Urinary bladder (tissue), 3 donors: ENCODE measurements at regions not wholly inside any gene's neighbourhood (a gene's known extent, or its start where the extent isn't known, plus 50 kb on each side); places are given as distances from the start of the nearest gene placed in this dataset.

Source experiments
- DNase-seq: peaks from one replicate; pipeline ENCODE4 v3.0.0-alpha.2; 2015; ENCODE audit errors: extremely low spot score
- H3K27ac ChIP-seq: one replicate; pipeline ENCODE4 v1.5.1; 2013; ENCODE audit warnings: low read depth, mild to moderate bottlenecking, moderate library complexity
- H3K36me3 ChIP-seq: one replicate; pipeline ENCODE4 v1.6.1; 2013; ENCODE audit warnings: mild to moderate bottlenecking, moderate library complexity; ENCODE audit not compliant: insufficient read depth
- H3K4me1 ChIP-seq: one replicate; pipeline ENCODE4 v1.6.1; 2013; ENCODE audit warnings: mild to moderate bottlenecking, moderate library complexity; ENCODE audit not compliant: insufficient read depth
- H3K4me3 ChIP-seq: one replicate; pipeline ENCODE4 v1.5.1; 2013; ENCODE audit warnings: low read depth, low read length
- WGBS: extraction: QIAGEN DNeasy Blood & Tissue Kit; methylation state at CpG from one replicate; pipeline ENCODE4 v1.1.7; 2013; 5-methylcytosine and 5-hydroxymethylcytosine counted together
- donor health status: healthy with polysubstance abuse.
- donor health status: healthy.

DNA sequence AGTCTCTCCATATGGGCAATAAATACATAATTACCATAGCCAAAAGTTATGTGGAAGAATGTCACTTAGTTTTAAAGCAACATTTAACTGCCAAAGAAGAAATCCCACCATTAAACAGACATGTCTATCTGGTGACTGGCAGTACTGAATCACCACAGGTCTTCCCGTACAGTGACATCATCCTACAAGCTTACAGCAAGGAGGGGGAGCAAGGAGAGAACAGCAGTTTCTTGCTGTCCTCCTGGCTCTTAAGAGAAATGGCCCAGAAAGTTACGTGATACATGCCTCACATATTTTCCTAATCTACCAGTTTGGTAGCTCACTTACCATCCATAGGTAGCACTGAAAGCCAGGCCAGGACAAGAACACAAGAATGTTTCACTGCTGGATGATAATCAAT lies 671.0 kb downstream of the DMRTA1 start:
- H3K27ac ChIP-seq, result no peak overlapping the region
- H3K4me1 ChIP-seq, result no peaks in the 10 kb centered on the region
- DNase-seq, result no peak
- H3K4me3 ChIP-seq, result no peak overlapping the region
- no peaks in the 10 kb centered on the region for H3K36me3 ChIP-seq
- 52% methylated on average over 2 of the region's 2 CpGs for WGBS

DNA sequence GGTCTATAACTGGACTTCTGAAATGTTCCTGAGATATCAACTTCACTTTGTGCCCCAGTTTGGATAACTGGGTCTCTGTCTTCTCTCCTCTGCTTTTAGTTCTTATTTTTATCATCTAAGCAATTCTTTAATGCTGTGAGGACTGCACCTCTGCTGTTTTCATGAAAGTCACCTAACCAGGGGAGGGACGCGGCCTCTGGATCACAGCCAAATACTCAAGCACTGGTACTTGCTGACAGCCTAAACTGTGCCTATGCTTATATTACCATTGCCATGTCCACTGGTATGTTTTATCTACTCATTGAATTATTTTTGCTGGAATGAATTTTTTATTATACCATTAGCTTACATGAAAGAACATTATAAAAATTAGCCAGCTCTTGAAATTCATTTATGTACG lies 674.0 kb downstream of the DMRTA1 start:
- DNase-seq, result no peak
- H3K4me3 ChIP-seq, result no peak overlapping the region
- no peaks in the 10 kb centered on the region for H3K36me3 ChIP-seq
- H3K27ac ChIP-seq, result no peak overlapping the region
- H3K4me1 ChIP-seq, result no peaks in the 10 kb centered on the region
- WGBS, result 76% methylated on average over 3 of the region's 3 CpGs

DNA sequence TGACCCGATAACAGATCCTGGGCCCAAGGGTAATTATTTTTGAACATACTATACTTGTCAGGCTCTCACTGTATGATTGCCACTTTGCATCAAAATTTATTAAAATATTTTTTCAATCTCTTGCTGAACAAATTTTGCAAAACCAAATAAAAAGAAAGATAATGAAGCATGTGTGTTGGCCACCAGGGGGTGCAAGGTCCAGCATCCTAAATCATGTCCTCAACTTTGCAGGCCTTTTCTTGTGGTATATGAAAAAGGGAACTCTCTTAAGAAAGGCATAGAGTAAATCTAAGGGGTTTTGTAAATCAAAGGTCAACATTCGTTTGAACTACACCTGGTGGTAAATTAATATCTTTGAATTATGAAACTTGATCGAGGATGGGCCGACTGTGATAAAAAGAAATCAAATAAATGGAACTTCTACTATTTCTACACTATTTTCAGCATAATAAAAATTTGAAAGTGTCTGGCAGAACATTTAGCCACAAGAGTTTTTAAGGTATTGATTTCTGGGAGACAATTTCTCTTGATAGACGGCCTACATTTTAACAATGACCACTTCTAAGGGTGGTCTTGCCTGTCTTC lies 676.5 kb downstream of the DMRTA1 start:
- Histone ChIP-seq H3K36me3 (no peaks in the 10 kb centered on the region), H3K4me3 (no peak overlapping the region), H3K27ac (no peak overlapping the region), H3K4me1 (no peaks in the 10 kb centered on the region)
- peak; percentile 2 for DNase-seq
- 73% methylated on average over 5 of the region's 5 CpGs for WGBS

DNA sequence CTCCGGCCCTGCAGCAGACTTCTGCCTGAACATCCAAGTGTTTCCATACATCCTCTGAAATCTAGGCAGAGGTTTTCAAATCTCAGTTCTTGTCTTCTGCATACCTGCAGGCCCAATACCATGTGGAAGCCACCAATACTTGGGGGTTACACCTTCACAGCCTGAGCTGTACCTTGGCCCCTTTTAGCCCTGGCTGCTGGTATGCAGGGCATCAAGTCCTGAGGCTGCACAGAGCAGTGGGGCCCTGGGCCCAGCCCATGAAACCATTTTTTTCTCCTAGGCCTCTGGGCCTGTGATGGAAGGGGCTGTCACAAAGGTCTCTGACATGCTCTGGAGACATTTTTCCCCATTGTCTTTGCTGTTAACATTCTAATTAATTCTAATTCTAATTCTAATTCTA lies 680.6 kb downstream of the ELAVL2 start:
- no peak for DNase-seq
- no peak overlapping the region for H3K27ac ChIP-seq
- no peaks in the 10 kb centered on the region for H3K4me1 ChIP-seq
- 89% methylated on average over 1 of the region's 1 CpG for WGBS
- H3K36me3 ChIP-seq, result no peaks in the 10 kb centered on the region
- no peak overlapping the region for H3K4me3 ChIP-seq

GRCh38 chr9:23153058-23153457 lies 673.0 kb downstream of the ELAVL2 start:
- DNase-seq, result no peak
- H3K4me1 ChIP-seq, result no peaks in the 10 kb centered on the region
- H3K4me3 ChIP-seq, result no peak overlapping the region
- H3K27ac ChIP-seq, result no peak overlapping the region
- no peaks in the 10 kb centered on the region for H3K36me3 ChIP-seq
- 92% methylated on average over 7 of the region's 7 CpGs for WGBS

- H3K27ac ChIP-seq, result no peak overlapping the region
- DNase-seq, result no peak
- no peak overlapping the region for H3K4me3 ChIP-seq
- WGBS, result 84% methylated on average over 2 of the region's 2 CpGs
- no peaks in the 10 kb centered on the region for H3K36me3 ChIP-seq
- H3K4me1 ChIP-seq, result no peaks in the 10 kb centered on the region
These were observed 665.5 kb downstream of the ELAVL2 start for GRCh38 chr9:23160491-23160890.

GRCh38 chr9:23160952-23161469 lies 665.0 kb downstream of the ELAVL2 start:
- no peak overlapping the region for H3K27ac ChIP-seq
- no peaks in the 10 kb centered on the region for H3K36me3 ChIP-seq
- no peak overlapping the region for H3K4me3 ChIP-seq
- no peaks in the 10 kb centered on the region for H3K4me1 ChIP-seq
- WGBS, result 88% methylated on average over 1 of the region's 1 CpG
- no peak for DNase-seq

DNA sequence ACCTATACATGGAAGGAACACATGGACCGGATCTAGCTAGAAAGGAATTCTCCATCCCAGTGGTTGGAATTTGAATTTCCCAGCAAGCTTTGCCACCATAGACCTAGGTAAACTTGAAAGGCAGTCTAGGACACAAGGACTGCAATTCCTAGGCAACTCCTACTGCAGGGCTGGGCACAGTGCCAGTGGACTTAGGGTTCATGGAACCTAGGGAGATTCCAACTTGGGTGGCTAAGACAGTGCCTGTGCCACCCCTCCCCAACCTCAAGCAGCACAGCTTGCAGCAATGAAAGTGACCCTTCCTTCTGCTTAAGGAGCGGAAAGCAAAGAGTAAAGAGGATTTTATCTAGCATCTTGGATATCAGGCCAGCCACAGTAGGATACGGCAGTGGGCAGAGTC lies 663.3 kb downstream of the ELAVL2 start:
- WGBS, result 93% methylated on average over 3 of the region's 3 CpGs
- H3K27ac ChIP-seq, result no peak overlapping the region

GRCh38 chr9:23171479-23171878 lies 654.6 kb downstream of the ELAVL2 start:
- no peaks in the 10 kb centered on the region for H3K36me3 ChIP-seq
- no peak overlapping the region for H3K4me3 ChIP-seq
- no peaks in the 10 kb centered on the region for H3K4me1 ChIP-seq
- no peak for DNase-seq
- H3K27ac ChIP-seq, result no peak overlapping the region

More for the DNA sequence above, 663.3 kb downstream of the ELAVL2 start:
- Histone ChIP-seq H3K4me1 (no peaks in the 10 kb centered on the region), H3K36me3 (no peaks in the 10 kb centered on the region), H3K4me3 (no peak overlapping the region)
- DNase-seq, result no peak

DNA sequence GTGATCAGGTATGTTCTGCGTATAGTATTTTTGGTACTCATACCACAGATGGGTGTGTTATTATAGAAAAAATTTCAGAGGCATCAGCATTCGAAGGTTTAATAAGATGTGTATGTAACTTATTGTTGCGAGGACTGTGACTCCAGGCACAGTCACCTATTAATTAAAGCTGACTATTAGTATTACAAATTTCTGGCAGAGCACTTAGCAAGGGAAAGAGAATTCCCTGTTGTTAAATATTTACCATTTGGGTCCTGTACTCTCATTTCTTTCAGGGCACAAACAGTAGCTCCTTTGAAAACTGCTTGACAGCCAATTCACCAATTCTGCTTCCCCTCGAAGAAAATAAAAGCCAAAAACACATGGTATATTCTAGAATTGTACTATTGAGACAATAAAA lies 653.8 kb downstream of the ELAVL2 start:
- Histone ChIP-seq H3K36me3 (no peaks in the 10 kb centered on the region), H3K4me3 (no peak overlapping the region), H3K4me1 (no peaks in the 10 kb centered on the region), H3K27ac (no peak overlapping the region)
- no peak for DNase-seq
- 86% methylated on average over 4 of the region's 4 CpGs for whole genome bisulfite sequencing

DNA sequence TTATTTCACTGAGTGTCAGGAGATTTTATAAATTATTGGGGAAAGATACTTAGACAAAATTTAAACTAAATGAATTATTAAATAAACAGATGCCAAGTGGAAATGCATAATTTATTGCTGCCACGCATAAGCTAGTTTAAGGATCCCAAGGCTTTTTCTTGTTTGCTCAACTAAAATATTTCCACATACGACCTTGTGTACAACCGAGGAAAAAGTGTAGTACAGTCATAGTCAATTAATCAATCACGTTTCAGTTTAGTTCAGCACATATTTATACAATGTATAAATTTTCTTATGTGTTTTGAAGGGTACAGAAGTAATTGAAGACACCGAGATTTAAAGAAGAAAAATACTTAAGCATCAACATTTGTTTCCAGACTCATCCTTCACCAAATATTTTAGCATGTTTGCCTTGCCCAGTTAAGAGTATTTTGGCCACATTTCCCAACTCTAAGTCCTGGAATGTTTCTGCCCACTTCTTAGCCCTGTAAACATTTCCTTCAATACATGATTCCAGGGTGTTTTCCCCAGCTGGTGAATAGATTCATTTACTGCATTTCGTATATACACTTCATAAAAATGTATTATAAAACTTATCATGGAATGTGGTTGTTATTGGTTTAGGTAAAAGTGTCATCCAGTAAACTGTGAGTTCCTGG lies 652.9 kb downstream of the ELAVL2 start:
- H3K4me3 ChIP-seq, result no peak overlapping the region
- H3K27ac ChIP-seq, result no peak overlapping the region
- no peak for DNase-seq
- no peaks in the 10 kb centered on the region for H3K36me3 ChIP-seq
- no peaks in the 10 kb centered on the region for H3K4me1 ChIP-seq
- 28% methylated on average over 6 of the region's 6 CpGs for WGBS

- no peaks in the 10 kb centered on the region for H3K36me3 ChIP-seq
- DNase-seq, result no peak
- no peaks in the 10 kb centered on the region for H3K4me1 ChIP-seq
- WGBS, result 86% methylated on average over 4 of the region's 4 CpGs
- no peak overlapping the region for H3K4me3 ChIP-seq
- no peak overlapping the region for H3K27ac ChIP-seq
These were observed 631.8 kb downstream of the ELAVL2 start for GRCh38 chr9:23194281-23194680.

- Histone ChIP-seq H3K4me1 (no peaks in the 10 kb centered on the region), H3K4me3 (no peak overlapping the region), H3K36me3 (no peaks in the 10 kb centered on the region), H3K27ac (no peak overlapping the region)
- WGBS, result 62% methylated on average over 5 of the region's 5 CpGs
- no peak for DNase-seq
These were observed 610.4 kb downstream of the ELAVL2 start for GRCh38 chr9:23215688-23216087.

DNA sequence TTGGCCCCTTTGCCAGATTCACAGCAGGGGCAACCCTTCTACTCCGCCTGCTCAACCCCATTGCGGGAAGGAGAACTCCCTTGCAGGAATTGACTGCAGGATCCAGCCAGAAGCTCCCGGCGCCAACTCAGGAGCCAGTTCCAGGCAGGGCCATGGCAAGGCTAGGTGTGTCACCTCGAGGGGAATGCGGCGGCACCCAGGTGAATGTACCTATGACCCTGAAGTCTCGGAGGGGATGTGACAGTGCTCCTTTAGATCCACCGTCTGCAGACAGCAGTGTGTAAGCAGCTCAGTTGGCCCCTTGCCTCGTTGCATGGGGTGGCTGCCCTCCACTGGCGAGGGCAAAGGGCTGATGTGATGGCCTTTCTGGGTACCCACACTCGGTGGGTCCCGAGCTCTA lies 606.6 kb downstream of the ELAVL2 start:
- whole genome bisulfite sequencing, result 92% methylated on average over 13 of the region's 13 CpGs

More for the DNA sequence above, 606.6 kb downstream of the ELAVL2 start:
- H3K4me1 ChIP-seq, result no peaks in the 10 kb centered on the region
- no peak for DNase-seq
- H3K27ac ChIP-seq, result no peak overlapping the region
- no peak overlapping the region for H3K4me3 ChIP-seq
- H3K36me3 ChIP-seq, result no peaks in the 10 kb centered on the region
